ENCODE measurements at regions not wholly inside any gene's neighbourhood (a gene's known extent, or its start where the extent isn't known, plus 50 kb on each side); places are given as distances from the start of the nearest gene placed in this dataset.

GRCh38 chr18:66674286-66674685 lies 70.4 kb upstream of the CDH19 start:
- ChIA-PET CTCF (no interaction called here), POLR2A (no interaction called here)
- no peak for DNase-seq (ENCODE audit: low read depth, low spot score)
- H3K4me3 ChIP-seq (ENCODE audit: low read depth, low read length) = no peak overlapping the region
- TF ChIP-seq CTCF (IDR thresholded peaks at IDR 0.05; ENCODE audit: insufficient read depth, low read length, missing control alignments) = no peak

- CTCF ChIA-PET = no interaction called here
- no peak for DNase-seq (ENCODE audit: low read depth, low spot score)
- TF ChIP-seq CTCF (IDR thresholded peaks at IDR 0.05; ENCODE audit: insufficient read depth, low read length, missing control alignments) = no peak
- POLR2A ChIA-PET = no interaction called here
- H3K4me3 ChIP-seq (ENCODE audit: low read depth, low read length) = no peak overlapping the region
Measured at GRCh38 chr18:66668706-66669105, 64.8 kb upstream of the CDH19 start.

GRCh38 chr18:66662632-66663031 lies 58.7 kb upstream of the CDH19 start:
- no peak overlapping the region for H3K4me3 ChIP-seq (ENCODE audit: low read depth, low read length)
- no peak for TF ChIP-seq CTCF (IDR thresholded peaks at IDR 0.05; ENCODE audit: insufficient read depth, low read length, missing control alignments)
- ChIA-PET CTCF (no interaction called here), POLR2A (no interaction called here)
- DNase-seq (ENCODE audit: low read depth, low spot score) = no peak

GRCh38 chr18:66655407-66655806 lies 51.5 kb upstream of the CDH19 start:
- H3K4me3 ChIP-seq (ENCODE audit: low read depth, low read length) = no peak overlapping the region
- CTCF ChIA-PET = no interaction called here
- no peak for TF ChIP-seq CTCF (IDR thresholded peaks at IDR 0.05; ENCODE audit: insufficient read depth, low read length, missing control alignments)
- DNase-seq (ENCODE audit: low read depth, low spot score) = no peak
- POLR2A ChIA-PET = no interaction called here
